ENCODE measurements at regions not wholly inside any gene's neighbourhood (a gene's known extent, or its start where the extent isn't known, plus 50 kb on each side); places are given as distances from the start of the nearest gene placed in this dataset.
A peak's percentile ranks its signal among the peaks of the same experiment; 100 is the strongest.
"Not testable (repeated sequence)": the region's sequence is repeated elsewhere in the genome, so short reads cannot be mapped to it uniquely, and the experiment has no call there.

GRCh38 chr2:156254637-156255067 is 77.9 kb downstream of the NR4A2 start:
- H3K4me3 Mint-ChIP-seq: peak overlapping the region; percentile 50 to 86 (median 73)
- peaks cover 0 to 14% (median 4%) of the 10 kb centered on the region in 5 donors for H3K27me3 Mint-ChIP-seq
- peak in 3 of 10 donors; percentile 8 to 38 (median 20) for DNase-seq
- POLR2A ChIA-PET, H3K9me3 Mint-ChIP-seq, H3K36me3 Mint-ChIP-seq, ATAC-seq, H3K4me1 Mint-ChIP-seq: not testable (repeated sequence)
- peak overlapping the region in 8 of 10 donors; percentile 38 to 83 (median 72) for H3K27ac Mint-ChIP-seq

DNA sequence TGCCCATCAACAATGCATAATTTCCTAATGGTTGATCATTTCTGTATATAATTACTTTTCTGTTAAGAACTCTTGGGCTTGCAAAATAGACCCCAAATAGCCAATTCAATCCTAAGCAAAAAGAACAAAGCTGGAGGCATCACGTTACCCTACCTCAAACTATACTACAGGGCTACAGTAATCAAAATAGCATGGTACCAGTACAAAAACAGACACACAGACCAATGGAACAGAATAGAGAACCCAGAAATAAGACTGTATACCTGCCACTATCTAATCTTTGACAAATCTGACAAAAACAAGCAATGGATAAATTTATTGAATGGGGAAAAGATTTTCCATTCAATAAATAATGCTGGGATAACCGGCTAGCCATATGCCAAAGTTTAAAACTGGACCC is 78.8 kb downstream of the NR4A2 start:
- ATAC-seq (no peak), DNase-seq (no peak)
- peak overlapping the region in 7 of 10 donors; percentile 1 to 86 (median 73) for H3K4me3 Mint-ChIP-seq
- H3K36me3 Mint-ChIP-seq: no peaks in the 10 kb centered on the region
- H3K27ac Mint-ChIP-seq: peak overlapping the region in 3 of 10 donors; percentile 38 to 72 (median 63)
- peaks cover 0 to 4% (median 0%) of the 10 kb centered on the region in 9 donors for H3K9me3 Mint-ChIP-seq
- peaks cover 0 to 14% (median 4%) of the 10 kb centered on the region in 5 donors for H3K27me3 Mint-ChIP-seq
- POLR2A ChIA-PET: no interaction called here
- peaks cover 0 to 3% (median 0%) of the 10 kb centered on the region in 4 donors for H3K4me1 Mint-ChIP-seq

- DNase-seq: no peak
- Mint-ChIP-seq H3K27ac (no peak overlapping the region), H3K4me3 (no peak overlapping the region), H3K9me3 (peaks cover 0 to 9% (median 0%) of the 10 kb centered on the region in 9 donors), H3K36me3 (peaks cover 0 to 7% (median 0%) of the 10 kb centered on the region in 3 donors), H3K27me3 (peaks cover 2 to 23% (median 5%) of the 10 kb centered on the region in 5 donors), H3K4me1 (no peaks in the 10 kb centered on the region)
- ATAC-seq: no peak
- POLR2A ChIA-PET: no interaction called here
Observed at GRCh38 chr2:156242874-156243273, 89.6 kb downstream of the NR4A2 start.

- H3K27me3 Mint-ChIP-seq: peaks cover 0 to 4% (median under 1%) of the 10 kb centered on the region in 5 donors
- H3K4me1 Mint-ChIP-seq: no peaks in the 10 kb centered on the region
- DNase-seq (no peak), ATAC-seq (no peak)
- no peak overlapping the region for H3K27ac Mint-ChIP-seq
- no peak overlapping the region for H3K4me3 Mint-ChIP-seq
- peaks cover 0 to 33% (median 8%) of the 10 kb centered on the region in 9 donors for H3K9me3 Mint-ChIP-seq
- POLR2A ChIA-PET: no interaction called here
- peaks cover 0 to 8% (median 0%) of the 10 kb centered on the region in 3 donors for H3K36me3 Mint-ChIP-seq
Observed at GRCh38 chr2:156237558-156237957, 95.0 kb downstream of the NR4A2 start.

- DNase-seq (no peak), ATAC-seq (no peak)
- Mint-ChIP-seq H3K27me3 (peaks cover 0 to 14% (median 5%) of the 10 kb centered on the region in 5 donors), H3K4me1 (no peaks in the 10 kb centered on the region), H3K4me3 (no peak overlapping the region), H3K36me3 (peaks cover 0 to 26% (median 3%) of the 10 kb centered on the region in 3 donors), H3K27ac (no peak overlapping the region), H3K9me3 (peaks cover 6 to 56% (median 26%) of the 10 kb centered on the region in 9 donors)
- POLR2A ChIA-PET: no interaction called here
Observed at GRCh38 chr2:156229724-156230362, 102.7 kb downstream of the NR4A2 start.

- ATAC-seq, POLR2A ChIA-PET: not testable (repeated sequence)
- peaks cover 9 to 63% (median 45%) of the 10 kb centered on the region in 9 donors for H3K9me3 Mint-ChIP-seq
Observed at GRCh38 chr2:156223328-156223727, 109.2 kb downstream of the NR4A2 start.

DNA sequence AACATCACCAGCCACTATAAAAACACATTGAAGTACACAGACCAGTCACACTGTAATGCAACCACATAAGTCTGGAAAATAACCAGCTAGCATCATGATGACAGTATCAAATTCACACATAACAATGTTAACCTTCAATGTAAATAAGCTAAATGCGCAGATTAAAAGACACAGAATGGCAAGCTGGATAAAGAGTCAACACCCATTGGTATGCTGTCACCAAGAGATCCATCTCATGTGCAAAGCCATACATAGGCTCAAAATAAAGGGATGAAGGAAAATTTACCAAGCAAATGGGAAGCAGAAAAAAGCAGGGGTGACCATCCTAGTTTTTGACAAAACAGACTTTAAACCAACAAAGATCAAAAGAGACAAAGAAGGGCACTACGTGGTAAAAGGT is 110.8 kb downstream of the NR4A2 start:
- H3K4me1 Mint-ChIP-seq: no peaks in the 10 kb centered on the region
- H3K9me3 Mint-ChIP-seq: peaks cover 9 to 63% (median 45%) of the 10 kb centered on the region in 9 donors
- H3K27me3 Mint-ChIP-seq: peaks cover 1 to 33% (median 10%) of the 10 kb centered on the region in 5 donors
- ATAC-seq: no peak
- no peak overlapping the region for H3K4me3 Mint-ChIP-seq
- H3K27ac Mint-ChIP-seq: no peak overlapping the region
- DNase-seq: no peak
- POLR2A ChIA-PET: no interaction called here
- peaks cover 11 to 52% (median 21%) of the 10 kb centered on the region in 3 donors for H3K36me3 Mint-ChIP-seq

More at GRCh38 chr2:156223328-156223727, 109.2 kb downstream of the NR4A2 start:
- DNase-seq, H3K4me1 Mint-ChIP-seq, H3K27ac Mint-ChIP-seq, H3K4me3 Mint-ChIP-seq: not testable (repeated sequence)
- H3K27me3 Mint-ChIP-seq: peaks cover 1 to 31% (median 9%) of the 10 kb centered on the region in 5 donors
- peaks cover 11 to 52% (median 21%) of the 10 kb centered on the region in 3 donors for H3K36me3 Mint-ChIP-seq

GRCh38 chr2:156219491-156220100 is 112.9 kb downstream of the NR4A2 start:
- peaks cover 9 to 52% (median 39%) of the 10 kb centered on the region in 9 donors for H3K9me3 Mint-ChIP-seq
- POLR2A ChIA-PET: no interaction called here
- no peaks in the 10 kb centered on the region for H3K4me1 Mint-ChIP-seq
- H3K27me3 Mint-ChIP-seq: peaks cover 8 to 38% (median 20%) of the 10 kb centered on the region in 5 donors
- DNase-seq (no peak), ATAC-seq (no peak)
- no peak overlapping the region for H3K27ac Mint-ChIP-seq
- H3K4me3 Mint-ChIP-seq: no peak overlapping the region
- H3K36me3 Mint-ChIP-seq: peaks cover 11 to 46% (median 16%) of the 10 kb centered on the region in 3 donors

GRCh38 chr2:156215656-156216055 is 116.9 kb downstream of the NR4A2 start:
- H3K27me3 Mint-ChIP-seq: peaks cover 11 to 43% (median 33%) of the 10 kb centered on the region in 5 donors
- ATAC-seq (no peak), DNase-seq (no peak)
- no peaks in the 10 kb centered on the region for H3K4me1 Mint-ChIP-seq
- no peak overlapping the region for H3K27ac Mint-ChIP-seq
- POLR2A ChIA-PET: no interaction called here
- peaks cover 0 to 13% (median 4%) of the 10 kb centered on the region in 9 donors for H3K9me3 Mint-ChIP-seq
- H3K4me3 Mint-ChIP-seq: no peak overlapping the region
- H3K36me3 Mint-ChIP-seq: peaks cover 0 to 11% (median 3%) of the 10 kb centered on the region in 3 donors

GRCh38 chr2:156211318-156211717 is 121.2 kb downstream of the NR4A2 start:
- no peak for ATAC-seq
- peak overlapping the region in 1 of 10 donors; percentile 7 for H3K27ac Mint-ChIP-seq
- peaks cover 11 to 40% (median 25%) of the 10 kb centered on the region in 5 donors for H3K27me3 Mint-ChIP-seq
- H3K36me3 Mint-ChIP-seq: peaks cover 0 to 5% (median 0%) of the 10 kb centered on the region in 3 donors
- no peaks in the 10 kb centered on the region for H3K4me1 Mint-ChIP-seq
- peaks cover 0 to 7% (median 0%) of the 10 kb centered on the region in 9 donors for H3K9me3 Mint-ChIP-seq
- POLR2A ChIA-PET: no interaction called here
- H3K4me3 Mint-ChIP-seq: no peak overlapping the region
- no peak for DNase-seq

- no peak overlapping the region for H3K4me3 Mint-ChIP-seq
- peaks cover 0 to 10% (median 3%) of the 10 kb centered on the region in 5 donors for H3K27me3 Mint-ChIP-seq
- H3K27ac Mint-ChIP-seq: no peak overlapping the region
- H3K36me3 Mint-ChIP-seq: no peaks in the 10 kb centered on the region
- ATAC-seq (no peak), DNase-seq (no peak)
- POLR2A ChIA-PET: no interaction called here
- peaks cover 0 to 1% (median 0%) of the 10 kb centered on the region in 4 donors for H3K4me1 Mint-ChIP-seq
- H3K9me3 Mint-ChIP-seq: no peaks in the 10 kb centered on the region
Observed at GRCh38 chr2:156206355-156206754, 126.2 kb downstream of the NR4A2 start.

GRCh38 chr2:156199588-156199987 is 132.9 kb downstream of the NR4A2 start:
- ATAC-seq (no peak), DNase-seq (no peak)
- peaks cover 0 to 11% (median 6%) of the 10 kb centered on the region in 5 donors for H3K27me3 Mint-ChIP-seq
- H3K4me3 Mint-ChIP-seq: no peak overlapping the region
- no peaks in the 10 kb centered on the region for H3K36me3 Mint-ChIP-seq
- no peak overlapping the region for H3K27ac Mint-ChIP-seq
- H3K9me3 Mint-ChIP-seq: no peaks in the 10 kb centered on the region
- POLR2A ChIA-PET: no interaction called here
- peaks cover 0 to 1% (median 0%) of the 10 kb centered on the region in 4 donors for H3K4me1 Mint-ChIP-seq

DNA sequence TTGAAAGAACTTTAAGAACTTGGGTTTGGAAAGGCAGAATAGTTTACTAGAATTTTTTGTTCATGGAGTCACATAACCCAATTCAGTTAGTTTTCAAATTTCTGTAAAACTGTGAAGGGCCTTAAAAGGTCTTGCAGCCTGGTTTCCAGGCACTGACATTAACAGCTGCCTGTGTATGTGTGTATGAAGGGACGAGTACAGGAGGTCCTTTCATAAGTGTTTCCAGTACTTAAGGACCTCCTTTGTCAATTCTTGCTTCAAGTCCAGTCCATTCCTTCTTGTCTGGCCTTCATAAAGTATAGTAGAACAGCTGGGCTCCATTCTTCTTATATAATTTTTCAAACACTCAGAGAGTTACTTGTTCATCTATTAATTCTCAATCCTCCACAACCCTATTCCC is 136.5 kb downstream of the NR4A2 start:
- no peaks in the 10 kb centered on the region for H3K4me1 Mint-ChIP-seq
- POLR2A ChIA-PET: no interaction called here
- H3K36me3 Mint-ChIP-seq: no peaks in the 10 kb centered on the region
- DNase-seq (no peak), ATAC-seq (no peak)
- H3K9me3 Mint-ChIP-seq: no peaks in the 10 kb centered on the region
- no peak overlapping the region for H3K27ac Mint-ChIP-seq
- no peak overlapping the region for H3K4me3 Mint-ChIP-seq
- H3K27me3 Mint-ChIP-seq: peaks cover 0 to 4% (median 2%) of the 10 kb centered on the region in 5 donors

Measured in naive thymus-derived CD8-positive, alpha-beta T cell (primary cell).